ENCODE measurements at regions not wholly inside any gene's neighbourhood (a gene's known extent, or its start where the extent isn't known, plus 50 kb on each side); places are given as distances from the start of the nearest gene placed in this dataset.

- no peak for DNase-seq (ENCODE audit: low spot score)
- Mint-ChIP-seq H3K27ac (ENCODE audit: unreplicated experiment) (no peak overlapping the region), H3K9me3 (ENCODE audit: unreplicated experiment) (no peaks in the 10 kb centered on the region), H3K4me1 (ENCODE audit: unreplicated experiment) (peaks cover 17% of the 10 kb centered on the region), H3K27me3 (ENCODE audit: unreplicated experiment) (peaks cover 12% of the 10 kb centered on the region), H3K4me3 (ENCODE audit: unreplicated experiment) (no peak overlapping the region), H3K36me3 (ENCODE audit: low read depth, unreplicated experiment) (no peaks in the 10 kb centered on the region)
- no peak for TF ChIP-seq CTCF (IDR thresholded peaks at IDR 0.05; ENCODE audit: unreplicated experiment)
Observed at GRCh38 chr17:77314601-77315000, 173.8 kb downstream of the SEC14L1 start.

- no peaks in the 10 kb centered on the region for H3K36me3 Mint-ChIP-seq (ENCODE audit: low read depth, unreplicated experiment)
- peaks cover 12% of the 10 kb centered on the region for H3K27me3 Mint-ChIP-seq (ENCODE audit: unreplicated experiment)
- no peak for DNase-seq (ENCODE audit: low spot score)
- H3K4me3 Mint-ChIP-seq (ENCODE audit: unreplicated experiment) = no peak overlapping the region
- TF ChIP-seq CTCF (IDR thresholded peaks at IDR 0.05; ENCODE audit: unreplicated experiment) = no peak
- peaks cover 20% of the 10 kb centered on the region for H3K4me1 Mint-ChIP-seq (ENCODE audit: unreplicated experiment)
- no peak overlapping the region for H3K27ac Mint-ChIP-seq (ENCODE audit: unreplicated experiment)
- no peaks in the 10 kb centered on the region for H3K9me3 Mint-ChIP-seq (ENCODE audit: unreplicated experiment)
Observed at GRCh38 chr17:77315010-77315409, 174.2 kb downstream of the SEC14L1 start.

- H3K36me3 Mint-ChIP-seq (ENCODE audit: low read depth, unreplicated experiment) = no peaks in the 10 kb centered on the region
- DNase-seq (ENCODE audit: low spot score) = no peak
- H3K27ac Mint-ChIP-seq (ENCODE audit: unreplicated experiment) = peak overlapping the region; percentile 13
- H3K4me3 Mint-ChIP-seq (ENCODE audit: unreplicated experiment) = no peak overlapping the region
- peaks cover 10% of the 10 kb centered on the region for H3K27me3 Mint-ChIP-seq (ENCODE audit: unreplicated experiment)
- H3K4me1 Mint-ChIP-seq (ENCODE audit: unreplicated experiment) = peaks cover 20% of the 10 kb centered on the region
- no peaks in the 10 kb centered on the region for H3K9me3 Mint-ChIP-seq (ENCODE audit: unreplicated experiment)
- no peak for TF ChIP-seq CTCF (IDR thresholded peaks at IDR 0.05; ENCODE audit: unreplicated experiment)
Observed at GRCh38 chr17:77315551-77316190, 174.9 kb downstream of the SEC14L1 start.

- TF ChIP-seq CTCF (IDR thresholded peaks at IDR 0.05; ENCODE audit: unreplicated experiment) = no peak
- DNase-seq (ENCODE audit: low spot score) = no peak
- Mint-ChIP-seq H3K27ac (ENCODE audit: unreplicated experiment) (no peak overlapping the region), H3K4me3 (ENCODE audit: unreplicated experiment) (no peak overlapping the region), H3K4me1 (ENCODE audit: unreplicated experiment) (peaks cover 20% of the 10 kb centered on the region), H3K27me3 (ENCODE audit: unreplicated experiment) (peaks cover 9% of the 10 kb centered on the region), H3K9me3 (ENCODE audit: unreplicated experiment) (no peaks in the 10 kb centered on the region), H3K36me3 (ENCODE audit: low read depth, unreplicated experiment) (no peaks in the 10 kb centered on the region)
Observed at GRCh38 chr17:77316191-77316641, 175.4 kb downstream of the SEC14L1 start.

- peaks cover 9% of the 10 kb centered on the region for H3K27me3 Mint-ChIP-seq (ENCODE audit: unreplicated experiment)
- H3K4me1 Mint-ChIP-seq (ENCODE audit: unreplicated experiment) = peaks cover 20% of the 10 kb centered on the region
- no peaks in the 10 kb centered on the region for H3K36me3 Mint-ChIP-seq (ENCODE audit: low read depth, unreplicated experiment)
- H3K4me3 Mint-ChIP-seq (ENCODE audit: unreplicated experiment) = no peak overlapping the region
- no peak for TF ChIP-seq CTCF (IDR thresholded peaks at IDR 0.05; ENCODE audit: unreplicated experiment)
- DNase-seq (ENCODE audit: low spot score) = no peak
- no peak overlapping the region for H3K27ac Mint-ChIP-seq (ENCODE audit: unreplicated experiment)
- H3K9me3 Mint-ChIP-seq (ENCODE audit: unreplicated experiment) = no peaks in the 10 kb centered on the region
Observed at GRCh38 chr17:77316651-77317050, 175.9 kb downstream of the SEC14L1 start.
